NCI-H226 (cell line): ENCODE measurements at regions not wholly inside any gene's neighbourhood (a gene's known extent, or its start where the extent isn't known, plus 50 kb on each side); places are given as distances from the start of the nearest gene placed in this dataset.
"Not testable (repeated sequence)": the region's sequence is repeated elsewhere in the genome, so short reads cannot be mapped to it uniquely, and the experiment has no call there.

Experiments used
- DNase-seq: peaks from one replicate; pipeline ENCODE4 v3.0.0-alpha.2; 2015

- DNase-seq, result no peak
Observed at GRCh38 chr2:82344670-82345069, 2040.1 kb upstream of the LRRTM1 start.

GRCh38 chr2:82342356-82342755 is 2037.8 kb upstream of the LRRTM1 start:
- DNase-seq, result no peak

- DNase-seq, result no peak
Observed at GRCh38 chr2:82340578-82341053, 2036.1 kb upstream of the LRRTM1 start.

- no peak for DNase-seq
Observed at GRCh38 chr2:82339805-82340204, 2035.3 kb upstream of the LRRTM1 start.

- no peak for DNase-seq
Observed at GRCh38 chr2:82333697-82334096, 2029.1 kb upstream of the LRRTM1 start.

GRCh38 chr2:82330155-82330554 is 2025.6 kb upstream of the LRRTM1 start:
- DNase-seq, result no peak

- not testable (repeated sequence) for DNase-seq
Observed at GRCh38 chr2:82326180-82326767, 2021.7 kb upstream of the LRRTM1 start.

GRCh38 chr2:82320296-82320695 is 2015.7 kb upstream of the LRRTM1 start:
- no peak for DNase-seq

GRCh38 chr2:82317012-82317411 is 2012.5 kb upstream of the LRRTM1 start:
- no peak for DNase-seq

- no peak for DNase-seq
Observed at GRCh38 chr2:82316586-82316985, 2012.0 kb upstream of the LRRTM1 start.

- no peak for DNase-seq
Observed at GRCh38 chr2:82314836-82315472, 2010.4 kb upstream of the LRRTM1 start.

- no peak for DNase-seq
Observed at GRCh38 chr2:82307511-82307910, 2003.0 kb upstream of the LRRTM1 start.

GRCh38 chr2:82301506-82301905 is 1997.0 kb upstream of the LRRTM1 start:
- DNase-seq, result no peak

- DNase-seq, result no peak
Observed at GRCh38 chr2:82289446-82289845, 1984.9 kb upstream of the LRRTM1 start.

- no peak for DNase-seq
Observed at GRCh38 chr2:82283075-82283474, 1978.5 kb upstream of the LRRTM1 start.

- DNase-seq, result no peak
Observed at GRCh38 chr2:82282111-82282882, 1977.7 kb upstream of the LRRTM1 start.

GRCh38 chr2:82279367-82279766 is 1974.8 kb upstream of the LRRTM1 start:
- no peak for DNase-seq

GRCh38 chr2:82278416-82278815 is 1973.9 kb upstream of the LRRTM1 start:
- DNase-seq, result no peak

- no peak for DNase-seq
Observed at GRCh38 chr2:82275599-82275998, 1971.0 kb upstream of the LRRTM1 start.

- no peak for DNase-seq
Observed at GRCh38 chr2:82268446-82268845, 1963.9 kb upstream of the LRRTM1 start.

- no peak for DNase-seq
Observed at GRCh38 chr2:82260521-82260920, 1956.0 kb upstream of the LRRTM1 start.

GRCh38 chr2:82259551-82259950 is 1955.0 kb upstream of the LRRTM1 start:
- no peak for DNase-seq

GRCh38 chr2:82257796-82258555 is 1953.4 kb upstream of the LRRTM1 start:
- no peak for DNase-seq
